ENCODE measurements at regions not wholly inside any gene's neighbourhood (a gene's known extent, or its start where the extent isn't known, plus 50 kb on each side); places are given as distances from the start of the nearest gene placed in this dataset.

DNA sequence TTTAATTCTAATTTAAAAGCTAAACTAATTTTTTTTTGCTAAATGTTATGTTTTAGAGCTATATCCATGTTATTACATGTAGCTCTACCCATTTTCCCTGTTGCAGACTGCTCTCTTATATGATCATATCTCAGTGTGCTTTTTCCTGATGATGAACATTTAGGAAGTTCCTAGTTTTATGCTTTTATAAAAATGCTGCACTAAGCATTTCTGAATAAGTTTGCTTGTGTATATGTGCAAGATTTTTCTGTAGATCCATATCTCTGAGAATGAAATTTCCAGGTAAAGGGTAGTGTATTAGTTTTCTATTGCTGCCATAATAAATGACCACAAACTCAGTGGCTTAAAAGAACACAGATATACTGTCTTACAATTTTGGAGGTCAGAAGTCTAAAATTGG, 374.4 kb upstream of the E2F7 start:
- Histone ChIP-seq H3K27me3 (ENCODE audit: low read depth, low read length) (no peaks in the 10 kb centered on the region), H3K9me3 (ENCODE audit: insufficient read depth, low read length) (no peaks in the 10 kb centered on the region), H3K9ac (ENCODE audit: low read length) (no peak overlapping the region), H4K20me1 (ENCODE audit: insufficient read depth, low read length) (no peaks in the 10 kb centered on the region), H2AFZ (ENCODE audit: low read depth, low read length) (no peak overlapping the region), H3K27ac (ENCODE audit: low read length) (no peak overlapping the region), H3K4me2 (ENCODE audit: low read length) (no peak overlapping the region), H3K4me3 (ENCODE audit: low read length) (no peak overlapping the region), H3K36me3 (replicated peaks; ENCODE audit: low read depth, low read length) (no peaks in the 10 kb centered on the region), H3K79me2 (ENCODE audit: low read length) (no peaks in the 10 kb centered on the region), H3K4me1 (ENCODE audit: low read length) (no peaks in the 10 kb centered on the region)
- TF ChIP-seq, protein P1, sequence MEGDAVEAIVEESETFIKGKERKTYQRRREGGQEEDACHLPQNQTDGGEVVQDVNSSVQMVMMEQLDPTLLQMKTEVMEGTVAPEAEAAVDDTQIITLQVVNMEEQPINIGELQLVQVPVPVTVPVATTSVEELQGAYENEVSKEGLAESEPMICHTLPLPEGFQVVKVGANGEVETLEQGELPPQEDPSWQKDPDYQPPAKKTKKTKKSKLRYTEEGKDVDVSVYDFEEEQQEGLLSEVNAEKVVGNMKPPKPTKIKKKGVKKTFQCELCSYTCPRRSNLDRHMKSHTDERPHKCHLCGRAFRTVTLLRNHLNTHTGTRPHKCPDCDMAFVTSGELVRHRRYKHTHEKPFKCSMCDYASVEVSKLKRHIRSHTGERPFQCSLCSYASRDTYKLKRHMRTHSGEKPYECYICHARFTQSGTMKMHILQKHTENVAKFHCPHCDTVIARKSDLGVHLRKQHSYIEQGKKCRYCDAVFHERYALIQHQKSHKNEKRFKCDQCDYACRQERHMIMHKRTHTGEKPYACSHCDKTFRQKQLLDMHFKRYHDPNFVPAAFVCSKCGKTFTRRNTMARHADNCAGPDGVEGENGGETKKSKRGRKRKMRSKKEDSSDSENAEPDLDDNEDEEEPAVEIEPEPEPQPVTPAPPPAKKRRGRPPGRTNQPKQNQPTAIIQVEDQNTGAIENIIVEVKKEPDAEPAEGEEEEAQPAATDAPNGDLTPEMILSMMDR (IDR thresholded peaks at IDR 0.05; ENCODE audit: low read depth, low read length) = no peak
- no peak for TF ChIP-seq EZH2phosphoT487 (IDR thresholded peaks at IDR 0.05; ENCODE audit: low read depth)

DNA sequence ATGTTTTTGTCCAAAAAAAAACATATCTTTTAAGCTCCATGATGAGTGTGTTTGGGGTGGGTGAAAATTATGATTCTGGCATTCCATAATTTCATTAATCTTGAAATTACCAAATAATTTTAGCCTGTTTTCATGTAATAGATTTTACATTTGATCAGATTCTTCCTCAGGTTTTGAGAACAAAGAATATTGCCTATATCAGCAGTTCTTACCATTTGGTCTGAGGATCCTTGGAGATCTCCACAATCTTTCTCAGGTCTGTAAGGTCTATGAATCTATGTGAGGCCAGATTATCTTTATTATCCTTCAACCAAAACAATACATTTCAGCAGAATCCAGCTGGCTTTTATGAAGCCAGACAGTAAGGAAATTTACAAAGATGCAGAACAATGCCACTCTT, 373.3 kb upstream of the E2F7 start:
- Histone ChIP-seq H3K27ac (ENCODE audit: low read length) (no peak overlapping the region), H3K79me2 (ENCODE audit: low read length) (no peaks in the 10 kb centered on the region), H3K36me3 (replicated peaks; ENCODE audit: low read depth, low read length) (no peaks in the 10 kb centered on the region), H3K9ac (ENCODE audit: low read length) (no peak overlapping the region), H3K27me3 (ENCODE audit: low read depth, low read length) (no peaks in the 10 kb centered on the region), H2AFZ (ENCODE audit: low read depth, low read length) (no peak overlapping the region), H4K20me1 (ENCODE audit: insufficient read depth, low read length) (no peaks in the 10 kb centered on the region), H3K4me1 (ENCODE audit: low read length) (no peaks in the 10 kb centered on the region), H3K4me3 (ENCODE audit: low read length) (no peak overlapping the region), H3K4me2 (ENCODE audit: low read length) (no peak overlapping the region), H3K9me3 (ENCODE audit: insufficient read depth, low read length) (no peaks in the 10 kb centered on the region)
- no peak for TF ChIP-seq EZH2phosphoT487 (IDR thresholded peaks at IDR 0.05; ENCODE audit: low read depth)
- TF ChIP-seq, protein P1 (IDR thresholded peaks at IDR 0.05; ENCODE audit: low read depth, low read length) = no peak

DNA sequence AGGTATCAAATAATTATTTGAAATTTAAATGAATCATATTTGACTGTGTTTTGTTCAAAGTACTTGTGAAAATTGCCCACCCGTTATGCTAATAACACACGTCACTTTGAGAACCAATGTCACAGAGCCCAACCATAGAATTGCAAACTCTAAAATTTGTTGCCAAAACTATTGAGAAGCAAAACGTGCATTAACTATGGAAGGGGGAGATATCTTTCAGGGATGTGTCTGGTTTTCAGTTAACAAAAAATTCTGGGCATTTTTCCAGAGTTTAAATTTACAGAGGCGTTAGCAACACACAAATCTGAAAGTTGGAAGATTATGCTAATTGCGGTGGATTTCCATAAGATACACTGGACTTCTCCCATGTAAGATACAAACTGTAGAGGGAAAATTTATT, 371.8 kb upstream of the E2F7 start:
- Histone ChIP-seq H3K27me3 (ENCODE audit: low read depth, low read length) (no peaks in the 10 kb centered on the region), H3K9ac (ENCODE audit: low read length) (no peak overlapping the region), H2AFZ (ENCODE audit: low read depth, low read length) (no peak overlapping the region), H3K9me3 (ENCODE audit: insufficient read depth, low read length) (no peaks in the 10 kb centered on the region), H3K4me1 (ENCODE audit: low read length) (no peaks in the 10 kb centered on the region), H3K79me2 (ENCODE audit: low read length) (no peaks in the 10 kb centered on the region), H3K36me3 (replicated peaks; ENCODE audit: low read depth, low read length) (no peaks in the 10 kb centered on the region), H4K20me1 (ENCODE audit: insufficient read depth, low read length) (no peaks in the 10 kb centered on the region), H3K4me3 (ENCODE audit: low read length) (no peak overlapping the region), H3K27ac (ENCODE audit: low read length) (no peak overlapping the region), H3K4me2 (ENCODE audit: low read length) (no peak overlapping the region)
- TF ChIP-seq EZH2phosphoT487 (IDR thresholded peaks at IDR 0.05; ENCODE audit: low read depth) = no peak
- TF ChIP-seq, protein P1 (IDR thresholded peaks at IDR 0.05; ENCODE audit: low read depth, low read length) = no peak

DNA sequence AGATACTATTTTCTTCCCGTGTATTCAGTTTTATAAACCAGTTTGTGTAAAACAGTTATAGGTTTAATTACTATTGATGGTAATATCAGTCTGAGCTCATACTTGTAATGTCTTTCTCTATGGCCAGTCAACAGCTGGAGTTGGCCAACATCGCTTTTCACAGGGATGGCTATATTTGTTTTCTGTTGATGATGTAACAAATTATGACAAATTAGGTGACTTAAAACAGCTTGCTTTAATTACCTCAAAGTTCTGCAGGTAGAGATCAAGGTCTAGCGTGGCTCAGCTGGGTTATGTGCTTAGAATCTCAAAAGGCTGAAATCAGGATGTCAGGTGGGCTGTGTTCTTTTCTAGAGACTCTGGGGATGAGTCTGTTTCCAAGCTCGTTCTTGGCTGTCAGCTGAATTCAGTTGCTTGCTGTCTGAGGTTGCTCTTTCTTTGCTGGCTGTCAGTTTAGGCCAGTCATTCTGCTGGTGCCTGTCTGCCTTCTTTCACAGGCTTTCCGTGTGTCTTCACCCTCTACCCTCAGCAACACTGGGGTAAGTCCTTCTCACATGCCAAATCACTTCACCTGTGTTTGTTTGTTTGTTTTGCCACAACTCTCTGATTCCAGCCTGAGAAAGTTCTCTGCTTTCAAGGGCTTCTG, 370.2 kb upstream of the E2F7 start:
- H3K4me3 ChIP-seq (ENCODE audit: low read length) = no peak overlapping the region
- H3K36me3 ChIP-seq (replicated peaks; ENCODE audit: low read depth, low read length) = no peaks in the 10 kb centered on the region
- no peak overlapping the region for H3K9ac ChIP-seq (ENCODE audit: low read length)
- H3K79me2 ChIP-seq (ENCODE audit: low read length) = no peaks in the 10 kb centered on the region
- no peaks in the 10 kb centered on the region for H3K9me3 ChIP-seq (ENCODE audit: insufficient read depth, low read length)
- TF ChIP-seq, protein P1 (IDR thresholded peaks at IDR 0.05; ENCODE audit: low read depth, low read length) = no peak
- no peak for TF ChIP-seq EZH2phosphoT487 (IDR thresholded peaks at IDR 0.05; ENCODE audit: low read depth)
- no peaks in the 10 kb centered on the region for H3K27me3 ChIP-seq (ENCODE audit: low read depth, low read length)
- no peaks in the 10 kb centered on the region for H4K20me1 ChIP-seq (ENCODE audit: insufficient read depth, low read length)
- no peak overlapping the region for H3K4me2 ChIP-seq (ENCODE audit: low read length)
- H3K27ac ChIP-seq (ENCODE audit: low read length) = no peak overlapping the region
- H3K4me1 ChIP-seq (ENCODE audit: low read length) = no peaks in the 10 kb centered on the region
- H2AFZ ChIP-seq (ENCODE audit: low read depth, low read length) = no peak overlapping the region
